MCF 10A (cell line): ENCODE measurements at regions not wholly inside any gene's neighbourhood (a gene's known extent, or its start where the extent isn't known, plus 50 kb on each side); places are given as distances from the start of the nearest gene placed in this dataset.

Source experiments
- BruUV-seq: library from RNA; stranded (reverse); fragments of 400-500 nt; replicated peaks from 2 replicates; lab custom pipeline; 2021; lab: Mats Ljungman, UMichigan
- CTCF ChIA-PET: fragments of 300-600 bp; sonication (Branson Sonifier 250); formaldehyde crosslinking; extraction: SDS; loops from one replicate; lab custom pipeline; 2021; ENCODE audit warnings: antibody characterized with exemption, inconsistent platforms; lab: Yijun Ruan, JAX
- POLR2A ChIA-PET: fragments of 300-600, 350-650 bp; sonication (Branson Sonifier 250); formaldehyde crosslinking; extraction: SDS; loops from one replicate; lab custom pipeline; 2020; ENCODE audit warnings: antibody characterized with exemption, inconsistent platforms; lab: Yijun Ruan, JAX
- DNase-seq: peaks from one replicate; pipeline ENCODE4 v3.0.0-alpha.2; 2018; ENCODE audit not compliant: unreplicated experiment
- H3K27ac Mint-ChIP-seq: one replicate; pipeline ENCODE4 v1.8.0; 2022; ENCODE audit warnings: mild to moderate bottlenecking, low read depth, mixed read lengths; ENCODE audit not compliant: unreplicated experiment
- H3K27me3 Mint-ChIP-seq: one replicate; pipeline ENCODE4 v1.8.0; 2022; ENCODE audit warnings: mixed read lengths; ENCODE audit not compliant: insufficient read depth, unreplicated experiment
- H3K36me3 Mint-ChIP-seq: one replicate; pipeline ENCODE4 v1.8.0; 2022; ENCODE audit warnings: mild to moderate bottlenecking, moderate library complexity, mixed read lengths; ENCODE audit not compliant: insufficient read depth, unreplicated experiment
- H3K4me1 Mint-ChIP-seq: one replicate; pipeline ENCODE4 v1.8.0; 2022; ENCODE audit warnings: mixed read lengths; ENCODE audit not compliant: insufficient read depth, unreplicated experiment
- H3K4me3 Mint-ChIP-seq: one replicate; pipeline ENCODE4 v1.8.0; 2022; ENCODE audit warnings: mild to moderate bottlenecking, moderate library complexity, mixed read lengths; ENCODE audit not compliant: unreplicated experiment
- H3K9me3 Mint-ChIP-seq: one replicate; pipeline ENCODE4 v1.8.0; 2022; ENCODE audit warnings: mixed read lengths; ENCODE audit not compliant: unreplicated experiment
- CTCF ChIP-seq: fragments of 200-600 bp; IDR thresholded peaks from one replicate; pipeline ENCODE4 v1.8.0; 2022; ENCODE audit warnings: antibody characterized with exemption, mild to moderate bottlenecking; ENCODE audit not compliant: unreplicated experiment
- intact Hi-C: fragments of 100-400 bp; cut with micrococcal nuclease; formaldehyde crosslinking; loops from 2 replicates; pipeline ENCODE4 v1.14.1; 2022

- H3K9me3 Mint-ChIP-seq, result no peaks in the 10 kb centered on the region
- H3K4me1 Mint-ChIP-seq, result peaks cover 8% of the 10 kb centered on the region
- POLR2A ChIA-PET, result no interaction called here
- BruUV-seq, result no TSS peak
- H3K27me3 Mint-ChIP-seq, result no peaks in the 10 kb centered on the region
- TF ChIP-seq CTCF, result no peak
- intact Hi-C loops, result no loop called here
- no peak overlapping the region for H3K4me3 Mint-ChIP-seq
- DNase-seq, result no peak
- no peak overlapping the region for H3K27ac Mint-ChIP-seq
- no peaks in the 10 kb centered on the region for H3K36me3 Mint-ChIP-seq
- CTCF ChIA-PET, result interaction anchor here (0.6 kb wide), 2 partner anchors 130 to 145 kb away, joined by 3 read pairs; no protein-coding TSS in a partner anchor
These were observed 660.5 kb upstream of the HS6ST1 start for GRCh38 chr2:128979182-128979581.

- Mint-ChIP-seq H3K4me1 (peaks cover 8% of the 10 kb centered on the region), H3K9me3 (no peaks in the 10 kb centered on the region), H3K27me3 (no peaks in the 10 kb centered on the region), H3K27ac (no peak overlapping the region), H3K36me3 (no peaks in the 10 kb centered on the region), H3K4me3 (no peak overlapping the region)
- no peak for DNase-seq
- intact Hi-C loops, result no loop called here
- ChIA-PET CTCF (interaction anchor here (0.6 kb wide), 1 partner anchor 51 kb away, joined by 3 read pairs; no protein-coding TSS in a partner anchor), POLR2A (interaction anchor here (0.6 kb wide), 2 partner anchors 17 to 24 kb away, joined by 3 read pairs; no protein-coding TSS in a partner anchor)
- no peak for TF ChIP-seq CTCF
- BruUV-seq, result no TSS peak
These were observed 661.8 kb upstream of the HS6ST1 start for GRCh38 chr2:128980475-128980874.

- Mint-ChIP-seq H3K27ac (no peak overlapping the region), H3K27me3 (no peaks in the 10 kb centered on the region), H3K9me3 (no peaks in the 10 kb centered on the region), H3K4me1 (peaks cover 13% of the 10 kb centered on the region), H3K36me3 (no peaks in the 10 kb centered on the region), H3K4me3 (no peak overlapping the region)
- ChIA-PET POLR2A (no interaction called here), CTCF (interaction anchor here (0.6 kb wide), 1 partner anchor 50 kb away, joined by 3 read pairs; no protein-coding TSS in a partner anchor)
- BruUV-seq, result no TSS peak
- TF ChIP-seq CTCF, result no peak
- intact Hi-C loops, result no loop called here
- DNase-seq, result no peak
These were observed 662.7 kb upstream of the HS6ST1 start for GRCh38 chr2:128981353-128981752.

- BruUV-seq, result no TSS peak
- Mint-ChIP-seq H3K9me3 (no peaks in the 10 kb centered on the region), H3K27ac (no peak overlapping the region), H3K27me3 (no peaks in the 10 kb centered on the region), H3K4me1 (peaks cover 15% of the 10 kb centered on the region), H3K4me3 (no peak overlapping the region), H3K36me3 (no peaks in the 10 kb centered on the region)
- no peak for DNase-seq
- intact Hi-C loops, result no loop called here
- POLR2A ChIA-PET, result no interaction called here
- CTCF ChIA-PET, result no interaction called here
- no peak for TF ChIP-seq CTCF
These were observed 663.3 kb upstream of the HS6ST1 start for GRCh38 chr2:128982001-128982400.
